Astrocyte (in vitro differentiated cells and primary cell): ENCODE measurements at regions not wholly inside any gene's neighbourhood (a gene's known extent, or its start where the extent isn't known, plus 50 kb on each side); places are given as distances from the start of the nearest gene placed in this dataset.

ENCODE experiments used
- DNase-seq: peaks from one replicate; pipeline ENCODE4 v3.0.0-alpha.2; 2010; ENCODE audit warnings: low read depth
- FAIRE-seq: peaks from 2 replicates; lab custom pipeline; 2011; peaks lifted over from hg19 to GRCh38; lab: Jason Lieb, UNC
- H2AFZ ChIP-seq: 2 replicates; pipeline ENCODE4 v1.6.0; 2012; ENCODE audit warnings: low read depth, low read length, inconsistent platforms
- H3K27ac ChIP-seq: 2 replicates; pipeline ENCODE4 v1.5.1; 2011; ENCODE audit warnings: low read depth, low read length, inconsistent platforms
- H3K27me3 ChIP-seq: 2 replicates; pipeline ENCODE4 v1.6.0; 2011; ENCODE audit warnings: low read length, inconsistent platforms; ENCODE audit not compliant: insufficient read depth
- H3K36me3 ChIP-seq: 2 replicates; pipeline ENCODE4 v1.5.1; 2011; ENCODE audit warnings: low read length, inconsistent platforms; ENCODE audit not compliant: insufficient read depth
- H3K4me1 ChIP-seq: 2 replicates; pipeline ENCODE4 v1.5.1; 2011; ENCODE audit warnings: low read length, inconsistent platforms; ENCODE audit not compliant: insufficient read depth
- H3K4me2 ChIP-seq: 2 replicates; pipeline ENCODE4 v1.6.0; 2012; ENCODE audit warnings: low read length, inconsistent platforms
- H3K4me3 ChIP-seq: 2 replicates; pipeline ENCODE4 v1.5.1; 2011; ENCODE audit warnings: low read depth, mild to moderate bottlenecking, low read length, inconsistent platforms; ENCODE audit not compliant: insufficient read depth
- H3K79me2 ChIP-seq: 2 replicates; pipeline ENCODE4 v1.6.0; 2012; ENCODE audit warnings: mild to moderate bottlenecking, low read length, inconsistent platforms; ENCODE audit not compliant: insufficient read depth
- H3K9ac ChIP-seq: 2 replicates; pipeline ENCODE4 v1.6.0; 2012; ENCODE audit warnings: mild to moderate bottlenecking, low read length, inconsistent platforms
- H3K9me3 ChIP-seq: 2 replicates; pipeline ENCODE4 v1.5.1; 2012; ENCODE audit warnings: low read depth, mild to moderate bottlenecking, low read length, inconsistent platforms; ENCODE audit not compliant: insufficient read depth
- H4K20me1 ChIP-seq: 2 replicates; pipeline ENCODE4 v1.6.0; 2012; ENCODE audit warnings: low read length, inconsistent platforms; ENCODE audit not compliant: insufficient read depth
- H3K27ac Mint-ChIP-seq: one replicate; pipeline ENCODE4 v1.8.0; 2021; ENCODE audit warnings: mild to moderate bottlenecking, mixed read lengths; ENCODE audit not compliant: unreplicated experiment
- H3K27me3 Mint-ChIP-seq: one replicate; pipeline ENCODE4 v1.8.0; 2021; ENCODE audit warnings: low read depth, mixed read lengths; ENCODE audit not compliant: unreplicated experiment
- H3K36me3 Mint-ChIP-seq: one replicate; pipeline ENCODE4 v1.8.0; 2021; ENCODE audit warnings: low read depth, mixed read lengths; ENCODE audit not compliant: unreplicated experiment
- H3K4me1 Mint-ChIP-seq: one replicate; pipeline ENCODE4 v1.8.0; 2021; ENCODE audit warnings: low read depth, mixed read lengths; ENCODE audit not compliant: unreplicated experiment
- H3K4me3 Mint-ChIP-seq: one replicate; pipeline ENCODE4 v1.8.0; 2021; ENCODE audit warnings: mild to moderate bottlenecking, moderate library complexity, mixed read lengths; ENCODE audit not compliant: unreplicated experiment
- H3K9me3 Mint-ChIP-seq: one replicate; pipeline ENCODE4 v1.8.0; 2021; ENCODE audit warnings: mild to moderate bottlenecking, mixed read lengths; ENCODE audit not compliant: unreplicated experiment
- EZH2 ChIP-seq: IDR thresholded peaks from 2 replicates; pipeline ENCODE4 v1.6.1; 2012; ENCODE audit warnings: mild to moderate bottlenecking, low read length, inconsistent platforms; ENCODE audit not compliant: insufficient read depth
- TF ChIP-seq, protein P1 (sequence below): IDR thresholded peaks from 2 replicates; pipeline ENCODE4 v1.5.1; 2011; ENCODE audit warnings: low read depth, mild to moderate bottlenecking, inconsistent platforms, low read length, moderate library complexity; ENCODE audit not compliant: insufficient read depth

GRCh38 chr5:64110222-64110621 lies 55.4 kb upstream of the RNF180 start:
- no peaks in the 10 kb centered on the region for H3K36me3 Mint-ChIP-seq
- Histone ChIP-seq H3K4me2 (no peak overlapping the region), H3K4me3 (no peak overlapping the region), H4K20me1 (no peaks in the 10 kb centered on the region), H2AFZ (no peak overlapping the region), H3K27me3 (no peaks in the 10 kb centered on the region), H3K36me3 (no peaks in the 10 kb centered on the region), H3K27ac (no peak overlapping the region), H3K9ac (no peak overlapping the region), H3K4me1 (no peaks in the 10 kb centered on the region), H3K79me2 (no peaks in the 10 kb centered on the region), H3K9me3 (no peaks in the 10 kb centered on the region)
- no peak for FAIRE-seq
- TF ChIP-seq, protein P1, sequence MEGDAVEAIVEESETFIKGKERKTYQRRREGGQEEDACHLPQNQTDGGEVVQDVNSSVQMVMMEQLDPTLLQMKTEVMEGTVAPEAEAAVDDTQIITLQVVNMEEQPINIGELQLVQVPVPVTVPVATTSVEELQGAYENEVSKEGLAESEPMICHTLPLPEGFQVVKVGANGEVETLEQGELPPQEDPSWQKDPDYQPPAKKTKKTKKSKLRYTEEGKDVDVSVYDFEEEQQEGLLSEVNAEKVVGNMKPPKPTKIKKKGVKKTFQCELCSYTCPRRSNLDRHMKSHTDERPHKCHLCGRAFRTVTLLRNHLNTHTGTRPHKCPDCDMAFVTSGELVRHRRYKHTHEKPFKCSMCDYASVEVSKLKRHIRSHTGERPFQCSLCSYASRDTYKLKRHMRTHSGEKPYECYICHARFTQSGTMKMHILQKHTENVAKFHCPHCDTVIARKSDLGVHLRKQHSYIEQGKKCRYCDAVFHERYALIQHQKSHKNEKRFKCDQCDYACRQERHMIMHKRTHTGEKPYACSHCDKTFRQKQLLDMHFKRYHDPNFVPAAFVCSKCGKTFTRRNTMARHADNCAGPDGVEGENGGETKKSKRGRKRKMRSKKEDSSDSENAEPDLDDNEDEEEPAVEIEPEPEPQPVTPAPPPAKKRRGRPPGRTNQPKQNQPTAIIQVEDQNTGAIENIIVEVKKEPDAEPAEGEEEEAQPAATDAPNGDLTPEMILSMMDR = no peak
- TF ChIP-seq EZH2 = no peak
- H3K9me3 Mint-ChIP-seq = peaks cover 6% of the 10 kb centered on the region
- DNase-seq = no peak
- no peak overlapping the region for H3K27ac Mint-ChIP-seq
- no peak overlapping the region for H3K4me3 Mint-ChIP-seq
- H3K4me1 Mint-ChIP-seq = no peaks in the 10 kb centered on the region
- H3K27me3 Mint-ChIP-seq = no peaks in the 10 kb centered on the region

DNA sequence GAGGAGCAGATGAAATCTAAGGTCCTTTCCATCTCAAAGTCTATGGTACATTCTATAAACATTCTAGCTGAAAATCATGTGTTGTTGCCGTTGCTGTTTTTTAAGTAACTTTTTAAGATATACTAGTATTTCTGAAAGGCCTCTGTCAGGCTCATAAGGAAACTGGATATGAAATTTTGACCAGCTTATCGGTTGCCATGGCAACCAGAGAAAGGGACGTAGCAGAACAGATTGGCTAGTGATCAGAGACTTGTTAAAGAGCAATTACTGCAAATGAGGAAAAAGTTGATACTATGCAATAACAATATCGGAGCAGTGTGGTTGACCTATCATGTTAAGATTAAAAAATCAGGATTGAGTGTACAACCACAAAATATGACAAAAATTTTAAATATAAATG lies 57.0 kb upstream of the RNF180 start:
- H3K27me3 Mint-ChIP-seq = no peaks in the 10 kb centered on the region
- Histone ChIP-seq H2AFZ (no peak overlapping the region), H3K4me3 (no peak overlapping the region), H3K4me1 (no peaks in the 10 kb centered on the region), H3K27ac (no peak overlapping the region), H3K79me2 (no peaks in the 10 kb centered on the region), H4K20me1 (no peaks in the 10 kb centered on the region), H3K4me2 (no peak overlapping the region), H3K9ac (no peak overlapping the region), H3K27me3 (no peaks in the 10 kb centered on the region), H3K9me3 (no peaks in the 10 kb centered on the region), H3K36me3 (no peaks in the 10 kb centered on the region)
- TF ChIP-seq EZH2 = no peak
- TF ChIP-seq, protein P1 = no peak
- H3K36me3 Mint-ChIP-seq = no peaks in the 10 kb centered on the region
- FAIRE-seq (no peak), DNase-seq (no peak)
- no peaks in the 10 kb centered on the region for H3K4me1 Mint-ChIP-seq
- no peak overlapping the region for H3K27ac Mint-ChIP-seq
- peaks cover 7% of the 10 kb centered on the region for H3K9me3 Mint-ChIP-seq
- no peak overlapping the region for H3K4me3 Mint-ChIP-seq

DNA sequence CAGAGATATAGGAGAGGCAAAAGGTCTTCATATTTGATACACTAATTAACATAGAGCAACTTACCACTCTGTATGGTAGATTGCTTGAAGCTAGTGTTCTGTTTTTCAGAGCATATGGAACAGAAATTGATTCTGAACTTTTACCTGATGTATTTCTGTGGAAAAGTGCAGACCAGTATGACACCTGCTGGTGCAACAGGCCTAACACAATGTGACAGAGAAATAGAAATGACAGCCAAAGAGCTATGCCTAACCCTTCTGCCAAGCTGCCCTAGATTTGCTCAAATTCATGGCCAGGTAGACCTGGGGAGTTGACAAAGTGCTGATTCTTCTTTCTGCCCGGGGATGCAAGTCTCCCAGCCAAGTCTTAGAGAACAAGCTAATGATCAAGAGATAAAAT lies 65.4 kb upstream of the RNF180 start:
- Mint-ChIP-seq H3K4me3 (no peak overlapping the region), H3K9me3 (peaks cover under 1% of the 10 kb centered on the region), H3K4me1 (no peaks in the 10 kb centered on the region), H3K27me3 (no peaks in the 10 kb centered on the region), H3K36me3 (no peaks in the 10 kb centered on the region), H3K27ac (no peak overlapping the region)
- Histone ChIP-seq H3K9ac (no peak overlapping the region), H3K4me2 (no peak overlapping the region), H4K20me1 (no peaks in the 10 kb centered on the region), H3K79me2 (no peaks in the 10 kb centered on the region), H3K36me3 (no peaks in the 10 kb centered on the region), H3K27me3 (no peaks in the 10 kb centered on the region), H3K27ac (no peak overlapping the region), H2AFZ (no peak overlapping the region), H3K9me3 (peaks cover 3% of the 10 kb centered on the region), H3K4me3 (no peak overlapping the region), H3K4me1 (no peaks in the 10 kb centered on the region)
- TF ChIP-seq EZH2 = no peak
- TF ChIP-seq, protein P1 = no peak
- DNase-seq = no peak
- FAIRE-seq = no peak
